ENCODE measurements at regions not wholly inside any gene's neighbourhood (a gene's known extent, or its start where the extent isn't known, plus 50 kb on each side); places are given as distances from the start of the nearest gene placed in this dataset.
A peak's percentile ranks its signal among the peaks of the same experiment; 100 is the strongest.

- H3F3A ChIP-seq (replicated peaks; ENCODE audit: insufficient read depth), result no peaks in the 10 kb centered on the region
- peaks cover 0 to 29% of the 10 kb centered on the region in 2 experiments; a peak in 1 of 4 replicates for H3K4me1 ChIP-seq (ENCODE audit: control insufficient read depth in 1 of 2, insufficient read depth in 2 of 2, low read depth in 1 of 2, low read length in 1 of 2)
- H3K27me3 ChIP-seq (ENCODE audit: insufficient read depth), result no peaks in the 10 kb centered on the region
- CTCF ChIA-PET, result interaction anchor here (1.3 kb wide), 1 partner anchor 37 kb away, joined by 4 read pairs; no protein-coding TSS in a partner anchor
- H3K4me3 ChIP-seq (ENCODE audit: low read depth in 2 of 2, low read length in 1 of 2), result no peak overlapping the region
- DNase-seq, result peak; percentile 57
- POLR2A ChIA-PET, result no interaction called here
- WGBS (ENCODE audit: low lambda C conversion rate), result 62% methylated on average over 15 of the region's 15 CpGs
- no peaks in the 10 kb centered on the region for H4K20me1 ChIP-seq (ENCODE audit: insufficient read depth)
- TF ChIP-seq NRF1 (IDR thresholded peaks at IDR 0.05; ENCODE audit: low read depth, low read length) (no peak), NFIC (IDR thresholded peaks at IDR 0.05; ENCODE audit: borderline replicate concordance) (no peak), USF2 (IDR thresholded peaks at IDR 0.05; ENCODE audit: borderline replicate concordance, low read depth, low read length) (no peak), GABPA (IDR thresholded peaks at IDR 0.05; ENCODE audit: low read depth) (no peak), MXI1 (IDR thresholded peaks at IDR 0.05; ENCODE audit: low read depth, low read length) (no peak), FOXJ3 (CRISPR knock-in tag; IDR thresholded peaks at IDR 0.05) (no peak), USF1 (IDR thresholded peaks at IDR 0.05; ENCODE audit: borderline replicate concordance, low read depth) (no peak), FOXM1 (IDR thresholded peaks at IDR 0.05; ENCODE audit: low read depth) (no peak), TAF1 (IDR thresholded peaks at IDR 0.05; ENCODE audit: borderline replicate concordance, low read depth, low read length) (no peak), ZBTB33 (IDR thresholded peaks at IDR 0.05; ENCODE audit: borderline replicate concordance, low read depth) (no peak), GATA2 (CRISPR knock-in tag; IDR thresholded peaks at IDR 0.05) (no peak)
- H3K9me3 ChIP-seq, result no peaks in the 10 kb centered on the region
- no peaks in the 10 kb centered on the region for H3K36me3 ChIP-seq (replicated peaks in 1 of 2; ENCODE audit: control insufficient read depth in 1 of 2, insufficient read depth in 2 of 2, low read length in 1 of 2)
- no peak overlapping the region for H2AFZ ChIP-seq (ENCODE audit: low read depth)
- H3K9me2 ChIP-seq, result no peaks in the 10 kb centered on the region
- H3K4me2 ChIP-seq, result no peak overlapping the region
- no peak overlapping the region for H3K9ac ChIP-seq
- no peak overlapping the region for H3K27ac ChIP-seq (ENCODE audit: low read depth in 2 of 2, low read length in 1 of 2)
- H3K79me2 ChIP-seq (ENCODE audit: insufficient read depth), result no peaks in the 10 kb centered on the region
Measured at GRCh38 chr2:866009-866680, 84.5 kb upstream of the SNTG2 start.

- no peak for TF ChIP-seq NFIC (IDR thresholded peaks at IDR 0.05; ENCODE audit: borderline replicate concordance)
- no peak for TF ChIP-seq RCOR1 (IDR thresholded peaks at IDR 0.05; ENCODE audit: low read length)
- TF ChIP-seq GATA2 (CRISPR knock-in tag; IDR thresholded peaks at IDR 0.05), result no peak
- TF ChIP-seq GABPA (IDR thresholded peaks at IDR 0.05; ENCODE audit: low read depth), result no peak
- 49% methylated on average over 16 of the region's 16 CpGs for WGBS (ENCODE audit: low lambda C conversion rate)
- no peaks in the 10 kb centered on the region for H3K36me3 ChIP-seq (replicated peaks in 1 of 2; ENCODE audit: control insufficient read depth in 1 of 2, insufficient read depth in 2 of 2, low read length in 1 of 2)
- no peak for DNase-seq
- H3K9ac ChIP-seq, result no peak overlapping the region
- no peaks in the 10 kb centered on the region for H3K27me3 ChIP-seq (ENCODE audit: insufficient read depth)
- H3K27ac ChIP-seq (ENCODE audit: low read depth in 2 of 2, low read length in 1 of 2), result no peak overlapping the region
- H2AFZ ChIP-seq (ENCODE audit: low read depth), result no peak overlapping the region
- no peaks in the 10 kb centered on the region for H3K79me2 ChIP-seq (ENCODE audit: insufficient read depth)
- no peaks in the 10 kb centered on the region for H4K20me1 ChIP-seq (ENCODE audit: insufficient read depth)
- H3F3A ChIP-seq (replicated peaks; ENCODE audit: insufficient read depth), result no peaks in the 10 kb centered on the region
- CTCF ChIA-PET, result no interaction called here
- H3K4me3 ChIP-seq (ENCODE audit: low read depth in 2 of 2, low read length in 1 of 2), result no peak overlapping the region
- H3K4me2 ChIP-seq, result no peak overlapping the region
- H3K9me3 ChIP-seq, result no peaks in the 10 kb centered on the region
- peaks cover 0 to 29% of the 10 kb centered on the region in 2 experiments; a peak in 1 of 4 replicates for H3K4me1 ChIP-seq (ENCODE audit: control insufficient read depth in 1 of 2, insufficient read depth in 2 of 2, low read depth in 1 of 2, low read length in 1 of 2)
- POLR2A ChIA-PET, result no interaction called here
- H3K9me2 ChIP-seq, result no peaks in the 10 kb centered on the region
Measured at GRCh38 chr2:864501-865106, 86.0 kb upstream of the SNTG2 start.
